ENCODE measurements at regions not wholly inside any gene's neighbourhood (a gene's known extent, or its start where the extent isn't known, plus 50 kb on each side); places are given as distances from the start of the nearest gene placed in this dataset.

GRCh38 chr7:152922318-152923081, 162.9 kb downstream of the ACTR3B start:
- Histone ChIP-seq H3K9me1 (ENCODE audit: insufficient read depth, low read length) (no peaks in the 10 kb centered on the region), H3K56ac (ENCODE audit: extremely low read depth, insufficient read depth, low read length) (no peak overlapping the region), H4K91ac (ENCODE audit: insufficient read depth, low read depth, low read length) (no peak overlapping the region), H3K23ac (ENCODE audit: low read depth, low read length) (no peak overlapping the region), H2AFZ (replicated peaks; ENCODE audit: low read length, poor library complexity) (no peak overlapping the region), H2BK5ac (ENCODE audit: low read depth, low read length, poor library complexity, severe bottlenecking) (no peak overlapping the region), H3K4me1 (ENCODE audit: control insufficient read depth, insufficient read depth, low read length) (no peaks in the 10 kb centered on the region), H3K4me3 (ENCODE audit: insufficient read depth, low read depth, low read length) (no peak overlapping the region), H2AK9ac (replicated peaks; ENCODE audit: low read depth, low read length, poor library complexity) (no peak overlapping the region), H2BK20ac (ENCODE audit: low read depth, low read length) (no peak overlapping the region), H3K9ac (ENCODE audit: low read depth, low read length) (no peak overlapping the region), H4K5ac (ENCODE audit: low read depth, low read length) (no peak overlapping the region), H3K4me2 (ENCODE audit: low read depth, low read length) (no peak overlapping the region), H3K4ac (ENCODE audit: low read depth, low read length) (no peak overlapping the region), H3K14ac (replicated peaks; ENCODE audit: low read depth, low read length) (no peak overlapping the region), H4K8ac (ENCODE audit: low read depth in 2 of 2, low read length in 2 of 2) (no peak overlapping the region), H3K79me1 (ENCODE audit: low read depth in 1 of 2, low read length in 2 of 2) (no peaks in the 10 kb centered on the region), H3K18ac (ENCODE audit: low read depth, low read length) (no peak overlapping the region), H2BK15ac (ENCODE audit: low read depth, low read length) (no peak overlapping the region), H2AK5ac (ENCODE audit: low read depth, low read length) (no peak overlapping the region), H3K27ac (ENCODE audit: insufficient read depth, low read length) (no peak overlapping the region), H4K20me1 (ENCODE audit: insufficient read depth, low read length) (no peaks in the 10 kb centered on the region), H2BK120ac (ENCODE audit: low read depth, low read length) (no peak overlapping the region), H3K36me3 (ENCODE audit: control insufficient read depth, insufficient read depth, low read length) (no peaks in the 10 kb centered on the region), H3K27me3 (ENCODE audit: control insufficient read depth, insufficient read depth, low read length) (no peaks in the 10 kb centered on the region; the same call in 1 of the 2 replicates), H3K9me3 (ENCODE audit: control insufficient read depth, insufficient read depth, low read length) (peaks cover 18% of the 10 kb centered on the region)
- ATAC-seq (ENCODE audit: low read depth) (no peak), DNase-seq (no peak)
- intact Hi-C loops (cut with micrococcal nuclease) (no loop called here), dilution Hi-C loops (cut with HindIII; ENCODE audit: low sequenced_read_pairs, unreplicated experiment) (no loop called here), in situ Hi-C loops (cut with MboI; ENCODE audit: low sequenced_read_pairs) (no loop called here)
- no peak for TF ChIP-seq SMC3 (IDR thresholded peaks at IDR 0.05; ENCODE audit: low read depth, low read length)
- no peak for TF ChIP-seq USF2 (IDR thresholded peaks at IDR 0.05; ENCODE audit: low read depth, low read length)
- TF ChIP-seq CHD1 (IDR thresholded peaks at IDR 0.05; ENCODE audit: low read depth, low read length), result no peak
- TF ChIP-seq MAZ (IDR thresholded peaks at IDR 0.05; ENCODE audit: borderline replicate concordance, low read depth, low read length), result no peak
- ChIA-PET CTCF (no interaction called here), POLR2A (ENCODE audit: unreplicated experiment) (no interaction called here)
- BruUV-seq (replicated peaks), result no TSS peak
- WGBS, 2 experiments (ENCODE audit: extremely low coverage in 2 of 2, insufficient read length in 1 of 2), result 17% methylated on average over 1 of the region's 16 CpGs; no CpG with 5 or more reads in 1 of the 2 experiments
